ENCODE measurements at regions not wholly inside any gene's neighbourhood (a gene's known extent, or its start where the extent isn't known, plus 50 kb on each side); places are given as distances from the start of the nearest gene placed in this dataset.
"Not testable (repeated sequence)": the region's sequence is repeated elsewhere in the genome, so short reads cannot be mapped to it uniquely, and the experiment has no call there.

DNA sequence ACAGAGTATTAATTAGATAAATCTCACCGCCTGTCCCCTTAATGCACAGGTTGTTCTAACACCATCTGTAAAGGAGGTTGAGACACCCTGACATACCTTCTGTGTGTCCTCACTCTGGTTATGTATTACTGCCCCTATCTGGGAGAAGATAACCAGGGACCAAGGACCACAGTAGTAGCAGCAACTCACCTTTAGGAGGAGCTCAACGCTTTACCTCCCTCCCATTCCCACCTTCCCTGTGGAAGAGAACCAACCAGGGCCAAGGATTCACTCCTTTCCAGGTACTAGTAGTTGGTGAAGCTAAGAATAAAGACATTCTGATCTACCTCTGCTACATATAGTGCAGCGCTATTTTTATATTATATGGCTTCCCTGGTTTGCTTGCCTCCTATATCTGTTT, 232.6 kb downstream of the MEX3B start:
- no peak for DNase-seq

DNA sequence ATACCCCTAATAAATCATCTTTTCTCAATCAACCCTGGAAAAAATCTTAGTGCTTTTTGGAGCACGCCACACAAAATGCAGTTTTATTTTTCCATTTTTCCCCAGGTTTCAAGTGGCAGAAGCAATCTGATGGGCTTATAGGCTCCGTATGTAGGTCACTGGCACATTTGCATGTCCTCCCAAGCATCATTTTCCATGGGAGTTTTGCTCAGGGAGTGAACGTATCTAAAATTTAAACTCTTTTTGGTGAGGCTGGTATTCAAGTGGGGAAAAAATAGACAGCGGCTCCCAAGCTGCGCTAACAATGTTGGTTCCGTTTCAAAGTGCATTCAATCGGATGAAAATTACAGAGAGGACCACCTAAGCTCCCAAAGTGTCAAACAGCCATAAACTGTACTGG, 233.4 kb downstream of the MEX3B start:
- DNase-seq: no peak

DNA sequence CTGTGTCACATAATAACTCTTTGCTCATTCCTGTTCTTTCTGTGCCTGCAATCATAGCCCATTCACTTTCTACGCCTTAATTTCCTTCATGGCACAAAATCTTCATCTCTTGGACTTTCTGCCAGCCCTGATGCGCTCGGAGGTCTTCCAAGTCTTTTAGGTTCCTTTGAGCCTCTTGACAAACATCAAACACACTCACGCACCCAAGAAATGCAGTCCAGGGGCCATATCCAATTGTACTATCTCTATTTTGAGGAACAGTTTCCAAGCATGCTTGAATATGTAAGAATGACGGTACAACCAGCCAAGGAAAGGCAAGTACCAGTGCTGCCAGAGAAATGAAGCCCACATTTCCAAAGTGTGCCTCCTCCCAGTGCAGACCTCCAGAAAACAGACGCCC, 234.1 kb downstream of the MEX3B start:
- no peak for DNase-seq

DNA sequence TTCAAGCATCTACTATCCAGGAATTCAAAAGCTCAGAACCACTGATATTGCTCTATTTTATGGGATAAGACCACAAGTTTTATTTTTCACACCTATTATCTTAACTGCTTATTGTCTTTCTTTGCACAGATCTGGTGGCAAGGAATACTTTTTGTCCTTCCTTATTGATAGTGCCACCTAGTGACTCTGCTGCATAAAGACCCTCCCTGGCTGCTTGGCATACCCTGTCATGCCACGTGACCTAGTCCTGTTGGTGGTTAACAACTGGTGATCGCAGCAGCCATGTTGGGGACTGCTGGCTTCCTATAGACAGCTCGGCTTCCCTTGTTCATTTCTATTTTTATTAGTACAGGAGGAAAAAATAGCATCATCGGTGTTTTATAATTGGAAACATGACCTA, 236.3 kb downstream of the MEX3B start:
- no peak for DNase-seq

DNA sequence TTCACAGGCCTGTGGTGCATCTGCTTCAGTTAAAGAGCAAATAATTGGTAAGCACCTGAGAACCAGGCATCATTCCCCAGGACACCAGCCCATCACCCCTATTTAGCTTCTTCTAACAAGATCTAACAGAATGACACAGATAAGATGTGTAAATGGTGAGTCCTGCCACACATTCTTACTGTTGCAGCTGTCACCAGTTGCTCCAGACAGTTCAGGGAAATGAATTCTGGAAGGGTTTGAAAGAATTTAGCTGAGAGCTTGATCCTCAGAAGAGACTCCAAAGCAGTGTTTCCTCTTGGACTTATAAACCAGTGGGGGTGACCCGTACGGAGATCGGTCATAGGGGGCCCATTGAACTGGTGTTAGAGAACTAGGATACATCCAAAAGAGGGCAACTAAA, 238.0 kb downstream of the MEX3B start:
- no peak for DNase-seq

DNA sequence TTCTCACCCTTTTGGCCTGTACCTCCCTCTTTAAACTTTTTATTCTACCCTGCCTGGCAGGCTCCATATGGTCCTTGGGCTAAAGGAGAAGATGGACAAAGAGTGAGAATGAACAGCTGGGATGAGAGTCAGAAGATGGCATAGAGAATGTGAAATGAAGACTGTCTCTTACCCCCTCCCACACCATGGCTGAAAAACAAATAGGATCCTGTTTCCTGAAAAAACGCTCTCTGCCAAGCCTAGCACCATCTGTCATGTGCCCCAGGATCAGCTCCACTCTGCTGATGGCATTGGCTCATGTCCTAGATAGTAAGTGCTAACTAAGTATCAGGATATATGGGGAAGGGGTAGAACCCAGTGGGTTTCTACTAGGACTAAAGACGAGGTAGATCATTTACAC, 238.6 kb downstream of the MEX3B start:
- no peak for DNase-seq

DNA sequence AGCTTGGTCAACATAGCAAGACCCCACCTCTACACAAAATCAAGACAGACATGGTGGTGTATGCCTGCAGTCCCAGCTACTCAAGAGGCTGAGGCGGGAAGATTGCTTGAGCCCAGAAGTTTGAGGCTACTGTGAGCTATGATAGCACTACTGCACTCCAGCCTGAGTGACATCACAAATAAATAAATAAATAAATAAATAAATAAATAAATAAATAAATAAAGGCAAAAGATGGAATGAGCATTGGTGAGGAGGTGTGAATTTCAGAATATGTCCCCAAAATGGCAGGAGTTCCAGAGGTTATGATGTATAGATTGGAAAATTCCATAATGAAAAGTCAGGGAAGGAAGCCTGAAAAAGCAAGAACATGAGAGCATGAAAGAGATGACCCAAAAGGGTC, 249.9 kb downstream of the MEX3B start:
- no peak for DNase-seq

DNA sequence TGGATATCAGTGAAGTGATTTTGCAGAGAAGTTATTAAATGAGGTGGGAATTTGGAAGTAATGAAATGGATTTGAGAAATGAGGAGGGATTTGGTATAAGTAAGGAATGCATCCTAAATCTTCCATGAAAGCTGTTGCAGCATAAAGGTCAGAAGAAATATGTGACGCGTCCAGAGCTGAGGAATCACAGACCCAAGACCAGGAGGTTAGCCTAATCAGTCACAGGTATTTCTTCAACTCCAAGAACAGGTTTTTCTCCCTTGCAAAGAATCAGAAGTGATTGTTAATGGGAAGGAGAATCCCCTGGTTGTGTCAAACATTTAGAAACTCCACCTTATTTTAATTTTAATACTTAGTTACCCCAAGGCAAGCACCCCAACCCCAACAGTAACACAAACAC, 253.2 kb downstream of the MEX3B start:
- no peak for DNase-seq

DNA sequence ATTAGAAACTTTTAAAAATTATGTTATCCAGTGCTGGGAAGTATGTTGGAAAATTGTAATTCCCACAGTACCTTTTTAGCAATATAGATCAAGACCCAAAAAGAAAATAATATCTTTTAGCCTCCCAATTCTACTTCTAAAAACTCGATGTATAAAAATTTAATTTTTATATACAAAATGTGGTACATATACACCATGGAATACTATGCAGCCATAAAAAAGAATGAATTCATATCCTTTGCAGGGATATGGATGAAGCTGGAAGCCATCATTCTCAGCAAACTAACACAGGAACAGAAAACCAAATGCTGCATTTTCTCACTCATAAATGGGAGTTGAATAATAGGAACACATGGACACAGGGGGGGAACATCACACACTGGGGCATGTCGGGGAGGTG, 254.5 kb downstream of the MEX3B start:
- not testable (repeated sequence) for DNase-seq

DNA sequence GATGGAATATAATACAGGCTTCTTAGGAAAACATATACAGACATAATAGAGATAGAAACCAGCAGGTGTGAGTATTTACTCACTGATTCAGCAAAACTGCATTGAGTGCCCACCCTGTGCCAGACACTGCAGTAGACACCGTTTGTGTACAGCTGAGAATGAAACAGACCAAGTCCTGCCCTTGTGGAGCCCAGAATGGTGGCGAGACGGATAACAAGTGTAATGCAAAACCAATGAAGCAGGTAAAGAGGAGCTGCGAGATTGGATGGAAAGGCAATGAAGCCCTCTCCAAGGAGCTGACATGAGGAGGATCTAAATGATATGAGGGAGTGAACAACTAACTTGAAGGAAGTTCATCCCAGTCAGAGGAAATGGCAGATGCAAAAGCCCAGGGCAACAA, 256.4 kb downstream of the MEX3B start:
- DNase-seq: no peak

DNA sequence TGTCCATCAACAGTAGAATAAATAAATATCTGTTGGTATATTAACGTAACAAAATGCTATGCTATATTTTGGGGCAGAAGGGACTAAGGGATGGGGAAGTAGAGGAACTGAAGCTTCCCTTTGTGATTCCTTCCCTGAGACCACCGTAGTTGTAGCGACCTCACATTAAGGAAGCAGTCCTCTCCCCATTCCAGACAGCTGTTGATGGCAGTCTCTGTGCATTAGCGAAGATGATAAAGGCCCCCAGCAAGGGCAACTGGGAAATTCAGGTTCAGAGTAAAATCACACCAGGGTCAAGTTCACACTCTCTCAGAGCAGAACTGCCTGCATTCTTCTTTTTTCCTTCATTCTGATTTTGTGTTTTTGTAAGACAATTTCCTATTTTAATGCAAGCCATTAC, 259.0 kb downstream of the MEX3B start:
- no peak for DNase-seq

DNA sequence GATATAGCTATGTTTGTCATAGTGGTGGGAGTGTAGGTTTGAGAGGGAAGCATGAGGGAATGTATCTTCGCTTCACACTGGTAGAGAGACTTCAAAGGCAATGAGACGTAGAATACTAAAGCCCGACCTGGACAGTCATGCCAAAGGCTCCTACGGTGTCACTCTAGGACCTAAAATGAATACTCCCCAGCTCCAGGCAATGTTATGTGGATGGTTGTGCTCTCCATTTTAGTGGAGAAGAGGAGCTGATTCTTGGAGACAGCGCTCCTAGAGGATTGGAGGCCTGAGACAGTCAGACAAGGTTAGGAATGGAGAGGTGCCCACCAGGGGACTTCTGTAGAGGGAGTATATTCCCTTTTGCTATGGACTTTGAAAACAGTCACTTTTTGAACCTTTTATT, 260.1 kb downstream of the MEX3B start:
- DNase-seq: no peak

DNA sequence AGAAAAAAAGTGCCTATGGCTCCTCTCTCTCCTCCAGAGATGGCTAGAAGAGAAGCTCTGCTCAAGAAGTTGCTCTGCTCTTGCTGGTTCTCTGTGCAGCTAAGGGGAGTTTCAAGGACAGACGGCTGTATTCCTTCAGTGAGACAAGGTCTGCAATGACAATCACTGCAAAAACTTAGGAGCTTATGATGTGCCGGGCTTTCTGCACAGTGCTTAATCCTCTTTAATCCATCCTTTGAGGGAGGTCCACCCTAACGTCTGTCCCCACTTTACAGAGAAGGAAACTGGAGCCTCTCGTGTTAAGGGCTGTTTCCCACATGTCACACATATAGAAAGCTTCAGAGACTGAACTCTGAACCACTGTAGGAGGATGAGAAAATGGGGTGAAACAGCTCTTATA, 260.6 kb downstream of the MEX3B start:
- no peak for DNase-seq

DNA sequence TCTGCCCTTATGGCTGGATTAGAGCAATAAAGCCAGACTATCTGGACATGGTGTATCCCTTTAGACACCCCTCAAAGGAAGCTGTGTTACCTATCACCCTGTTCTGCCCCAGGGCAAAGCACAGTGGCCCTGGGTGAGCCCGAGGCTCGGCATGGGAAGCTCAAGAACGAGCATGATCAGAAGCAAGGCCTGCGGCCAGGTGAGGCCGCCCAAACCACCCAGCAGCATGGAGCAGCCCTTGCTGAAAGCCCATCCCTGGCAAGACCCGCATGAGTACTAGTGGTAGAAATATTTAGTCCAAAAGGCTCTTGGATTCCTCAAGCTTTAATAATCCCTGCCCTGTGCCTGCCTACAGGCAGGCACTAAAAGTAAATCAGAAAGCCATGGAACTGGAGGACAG, 261.1 kb downstream of the MEX3B start:
- DNase-seq: no peak

DNA sequence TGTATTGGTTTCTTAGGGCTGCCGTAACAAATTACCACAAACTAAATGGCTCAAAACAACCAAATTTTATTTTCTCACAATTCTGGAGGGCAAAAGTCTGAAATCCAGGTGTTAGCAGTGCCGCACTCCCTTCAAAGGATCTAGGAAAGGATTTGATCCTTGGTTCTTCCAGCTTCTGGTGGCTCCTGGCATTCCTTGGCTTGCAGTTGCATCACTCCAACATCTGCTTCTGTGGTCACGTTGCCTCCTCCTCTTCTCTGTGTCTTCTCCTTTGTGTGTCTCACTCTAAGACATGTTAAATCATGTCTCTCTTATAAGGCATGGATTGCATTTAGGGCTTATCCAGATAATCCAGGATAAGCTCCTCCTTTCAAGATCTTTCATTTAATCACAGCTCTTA, 262.2 kb downstream of the MEX3B start:
- no peak for DNase-seq

DNA sequence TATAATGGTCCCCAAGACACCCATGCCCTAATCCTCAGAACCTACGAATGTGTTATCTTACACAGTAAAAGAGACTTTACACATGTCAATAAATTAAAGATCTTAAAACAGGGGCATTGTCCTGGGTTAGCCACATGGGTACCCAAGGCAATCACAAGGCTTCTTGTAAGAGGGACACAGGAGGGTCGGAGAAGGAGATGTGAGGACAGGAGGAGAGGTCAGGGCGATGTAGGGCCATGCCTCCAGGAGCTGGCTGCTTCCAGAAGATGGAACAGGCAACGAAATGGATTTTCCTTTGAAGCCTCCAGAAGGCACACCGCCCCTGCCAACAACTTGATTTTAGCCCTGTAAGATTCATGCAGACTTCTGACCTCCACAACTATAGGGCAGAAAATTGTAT, 262.7 kb downstream of the MEX3B start:
- no peak for DNase-seq

DNA sequence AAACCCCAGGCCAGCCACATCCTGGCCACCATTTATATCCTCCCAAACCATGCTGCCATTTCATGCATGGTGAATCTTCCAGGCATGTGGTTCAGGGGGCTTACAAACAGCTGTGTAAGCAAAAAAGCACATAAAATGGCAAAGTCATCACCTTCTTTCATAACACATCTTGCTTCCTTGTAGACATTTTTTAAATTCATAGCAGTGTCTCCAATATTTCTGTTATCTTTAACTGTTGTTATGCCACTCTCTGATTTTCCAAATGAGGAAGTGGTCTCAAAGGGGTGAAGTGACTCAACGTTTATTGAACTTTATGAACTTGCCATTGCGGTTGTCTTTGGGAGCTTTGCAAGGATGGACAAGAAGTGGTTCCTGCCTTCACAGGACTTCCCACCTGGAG, 264.4 kb downstream of the MEX3B start:
- DNase-seq: no peak

DNA sequence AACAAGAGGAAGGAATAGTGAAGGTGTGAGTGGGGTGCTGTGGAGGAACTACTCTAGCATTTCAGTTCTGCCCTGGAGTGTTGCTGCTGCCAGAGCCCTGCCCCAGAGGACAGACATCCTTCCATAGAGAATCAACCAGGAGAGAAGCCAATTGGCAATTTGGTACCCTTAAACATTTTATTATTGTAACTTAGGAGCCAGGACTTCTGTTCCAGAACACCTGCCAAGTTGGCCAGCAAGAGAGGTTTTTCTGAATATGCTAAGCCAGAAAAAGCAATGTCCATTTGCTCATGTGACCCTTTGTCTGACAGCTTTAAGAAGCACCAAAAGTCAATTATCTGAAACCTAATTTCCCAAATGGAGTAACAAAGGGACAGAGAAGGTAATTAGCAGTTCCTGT, 264.9 kb downstream of the MEX3B start:
- DNase-seq: no peak

DNA sequence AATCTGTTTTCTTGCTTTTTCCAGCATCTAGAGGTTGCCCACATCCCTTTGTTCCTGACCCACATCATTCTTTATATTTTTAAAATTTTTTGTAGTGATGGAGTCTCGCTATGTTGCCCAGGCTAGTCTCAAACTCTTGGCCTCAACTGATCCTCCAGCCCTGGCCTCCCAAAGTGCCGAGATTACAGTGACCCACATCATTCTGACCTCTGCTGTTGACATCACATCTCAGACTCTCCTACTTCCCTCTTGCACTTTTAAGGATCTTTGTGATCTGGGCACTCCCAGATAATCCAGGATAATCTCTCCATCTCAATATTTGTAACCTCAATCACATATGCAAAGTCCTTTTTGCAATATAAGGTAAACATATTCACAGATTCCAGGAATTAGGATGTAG, 266.6 kb downstream of the MEX3B start:
- no peak for DNase-seq

DNA sequence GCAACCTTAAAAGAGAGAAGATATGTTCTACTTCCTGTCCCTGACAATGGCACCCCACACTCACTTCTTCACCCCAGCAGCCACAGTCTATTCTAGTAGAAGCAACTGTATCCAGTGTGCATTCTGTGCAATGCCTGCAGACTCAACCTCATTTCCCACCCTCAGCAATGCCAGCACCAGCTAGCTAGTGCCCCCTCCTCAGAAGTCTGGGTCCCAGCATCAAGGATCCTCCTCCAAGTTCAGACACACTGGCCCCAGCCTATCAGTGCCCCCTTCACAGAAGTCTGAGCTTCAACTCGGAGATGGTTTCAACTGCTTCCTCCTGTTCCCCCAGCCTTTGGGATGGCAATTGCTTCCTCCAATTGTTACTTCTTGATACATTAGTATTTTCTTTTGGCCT, 268.3 kb downstream of the MEX3B start:
- DNase-seq: no peak

DNA sequence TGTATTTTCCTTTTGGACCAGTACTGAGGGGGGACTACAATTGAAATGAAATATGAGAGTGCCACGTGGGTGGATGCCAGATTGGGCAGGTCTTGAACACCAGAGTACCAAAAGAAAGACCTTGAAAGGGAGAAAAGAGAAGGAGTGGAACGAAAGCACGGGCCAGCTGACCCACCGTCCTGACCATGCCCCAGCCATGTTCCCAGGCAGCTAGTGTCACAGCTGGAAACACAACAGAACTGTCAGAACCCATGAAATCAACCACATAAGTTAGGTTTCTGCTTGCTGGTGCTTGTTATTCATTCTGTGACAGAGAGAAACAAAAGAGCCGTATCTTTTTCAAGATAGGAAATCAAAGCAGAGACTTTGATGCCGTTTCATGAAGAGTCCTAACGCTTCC, 268.8 kb downstream of the MEX3B start:
- no peak for DNase-seq

DNA sequence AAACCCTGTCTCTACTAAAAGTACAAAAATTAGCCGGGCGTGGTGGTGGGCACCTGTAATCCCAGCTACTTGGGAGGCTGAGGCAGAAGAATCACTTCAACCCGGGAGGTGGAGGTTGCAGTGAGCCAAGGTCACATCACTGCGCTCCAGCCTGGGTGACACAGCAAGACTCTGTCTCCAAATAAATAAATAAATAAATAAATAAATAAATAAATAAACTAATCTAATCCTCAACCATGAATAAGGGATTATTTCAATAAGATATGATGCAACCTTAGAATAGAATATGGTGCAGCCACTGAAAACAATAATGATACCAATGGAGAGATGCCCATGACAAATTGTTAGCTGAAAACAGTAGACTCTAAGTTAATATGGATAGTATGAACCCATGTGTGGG, 270.0 kb downstream of the MEX3B start:
- not testable (repeated sequence) for DNase-seq

DNA sequence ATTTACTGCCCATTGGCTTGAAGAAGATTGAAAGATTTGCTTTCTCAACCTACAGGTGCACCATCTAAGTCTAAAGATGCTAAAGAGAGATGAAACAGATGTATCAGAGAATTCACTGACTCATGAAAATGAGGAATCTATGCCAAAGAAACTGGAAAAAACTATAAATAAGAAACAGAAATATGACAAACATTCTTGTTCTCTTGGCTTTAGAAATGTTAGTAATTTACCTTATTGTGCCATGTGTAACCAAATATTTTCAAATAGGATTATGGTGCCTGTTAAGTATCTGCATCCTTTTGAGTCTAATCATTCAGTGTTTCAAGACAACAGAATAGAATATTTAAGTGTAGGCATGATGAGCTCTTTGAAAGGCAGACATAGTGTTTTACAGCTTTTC, 271.5 kb downstream of the MEX3B start:
- DNase-seq: no peak

DNA sequence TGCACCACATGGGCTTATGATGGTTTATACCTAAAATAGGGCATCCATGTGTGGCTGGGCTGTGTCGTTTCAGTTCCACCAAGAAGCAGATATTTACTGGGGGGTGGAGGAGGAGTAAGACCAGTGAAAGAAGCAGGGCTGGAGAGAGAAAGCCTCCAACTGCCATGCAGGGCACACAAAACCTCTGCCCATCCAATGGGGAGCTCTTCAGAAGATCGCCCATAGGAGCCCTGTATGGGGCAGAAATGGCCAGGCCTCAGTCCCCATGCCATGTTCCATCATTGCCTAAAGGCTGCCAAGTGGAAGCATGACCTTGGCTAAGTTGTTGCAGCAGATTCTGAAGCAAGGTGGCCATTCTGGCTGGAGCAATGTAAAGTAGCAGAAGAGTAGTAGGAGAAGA, 277.0 kb downstream of the MEX3B start:
- no peak for DNase-seq

DNA sequence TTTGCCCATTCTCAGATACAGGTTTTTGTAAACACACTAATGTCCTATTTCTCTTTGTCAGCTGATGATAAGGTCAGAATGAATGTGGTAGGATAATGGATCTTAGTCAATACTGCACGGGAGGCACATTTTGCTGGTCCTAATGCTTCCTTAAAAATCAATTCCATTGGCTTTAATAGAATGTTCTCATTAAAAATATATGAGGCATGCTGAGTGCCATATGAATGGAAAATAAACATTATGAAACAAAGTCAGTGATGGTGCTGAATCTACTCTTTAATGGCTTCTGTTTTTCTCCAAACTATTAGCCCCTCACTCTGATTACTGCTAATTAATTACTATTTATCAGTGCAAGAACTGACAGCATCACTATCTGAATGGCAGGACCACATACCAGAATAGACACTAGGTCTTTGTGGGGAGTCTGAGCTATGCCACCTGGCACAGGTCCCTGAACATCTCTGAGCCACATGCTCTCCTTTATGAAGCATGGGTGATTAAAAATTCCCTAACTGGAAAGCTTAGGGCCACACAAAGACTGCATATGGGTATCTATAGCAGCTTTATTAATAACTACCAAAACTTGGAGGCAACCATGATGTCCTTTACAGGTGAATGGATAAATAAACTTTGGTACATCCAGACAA, 278.9 kb downstream of the MEX3B start:
- DNase-seq: no peak

DNA sequence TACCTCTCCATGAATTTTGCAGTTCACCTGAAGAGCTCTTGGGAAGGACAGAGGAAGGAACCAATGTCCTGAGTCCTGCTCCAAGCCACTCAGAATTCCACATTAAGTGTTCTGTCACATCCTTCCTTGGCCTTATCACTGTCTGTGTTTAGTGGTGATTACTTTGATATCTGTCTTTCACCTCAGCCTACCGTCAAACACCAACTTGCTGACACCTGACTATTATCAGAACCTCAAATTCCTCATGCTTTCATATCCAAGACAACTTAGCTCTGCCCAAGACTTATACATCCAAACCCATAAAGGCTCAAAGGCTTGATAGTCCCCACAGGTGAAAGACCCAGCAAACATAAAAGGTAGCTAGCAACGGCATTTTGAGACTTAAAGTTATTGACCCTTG, 280.0 kb downstream of the MEX3B start:
- no peak for DNase-seq

All from NCI-H187 (cell line).